Psoas muscle (tissue), 7 donors: ENCODE measurements at regions not wholly inside any gene's neighbourhood (a gene's known extent, or its start where the extent isn't known, plus 50 kb on each side); places are given as distances from the start of the nearest gene placed in this dataset.

Experiments
- ATAC-seq, 4 donors: fragments of 200-7000 bp; cut with Tn5 transposase; one replicate each; pipeline ENCODE4 v1.9.1; 2020; ENCODE audit warnings: moderate library complexity in 3 of 4, mild to moderate bottlenecking in 2 of 4
- DNase-seq, 2 donors: peaks; one replicate each; pipeline ENCODE4 v3.0.0-alpha.2; 2020
- H3K27ac ChIP-seq: fragments of 200-600 bp; one replicate; pipeline ENCODE4 v1.8.0; 2022
- H3K27me3 ChIP-seq, 3 donors: fragments of 200-600 bp in 1 of 3; one replicate each; pipeline versions ENCODE4 v1.6.1 to v1.8.0; 2013 to 2022; ENCODE audit warnings: low read length in 2 of 3, mild to moderate bottlenecking in 2 of 3, moderate library complexity in 1 of 3; ENCODE audit not compliant: insufficient read depth in 3 of 3
- H3K36me3 ChIP-seq, 2 donors: fragments of 200-600 bp in 1 of 2; one replicate each; pipeline versions ENCODE4 v1.6.1 to v1.8.0; 2013 to 2022; ENCODE audit warnings: low read depth in 1 of 2, mild to moderate bottlenecking in 1 of 2, moderate library complexity in 1 of 2; ENCODE audit not compliant: insufficient read depth in 1 of 2
- H3K4me1 ChIP-seq: fragments of 200-600 bp; one replicate; pipeline ENCODE4 v1.8.0; 2022
- H3K4me3 ChIP-seq: fragments of 200-600 bp; one replicate; pipeline ENCODE4 v1.8.0; 2022; ENCODE audit warnings: mild to moderate bottlenecking
- H3K9me3 ChIP-seq: fragments of 200-600 bp; one replicate; pipeline ENCODE4 v1.8.0; 2022
- WGBS, 3 donors: extraction: QIAGEN DNeasy Blood & Tissue Kit; methylation state at CpG; one replicate each; pipeline versions ENCODE4 v1.1.6 to v1.1.7; 2013; 5-methylcytosine and 5-hydroxymethylcytosine counted together
- intact Hi-C, 2 donors: fragments of 100-400 bp; cut with DNase I; formaldehyde crosslinking; loops; one replicate each; pipeline versions ENCODE4 v1.11.0 to v1.14.2; 2022
- TF ChIP-seq, protein P1 (sequence below): fragments of 200-600 bp; IDR thresholded peaks from one replicate; pipeline ENCODE4 v1.8.0; 2022; ENCODE audit warnings: antibody characterized with exemption
- donor health status: healthy with polysubstance abuse.
- donor health status: DM: no; HTN: no; CAD: no; lungs with moderate emphysema.
- donor health status: Bipolar disorder and iron deficiency.
- donor health status: healthy.
- donor health status: DM: yes; HTN: yes; CAD: no.
- donor health status: DM: no; HTN: no; CAD: no.
- donor health status: DM: yes; HTN: yes; CAD: no.

DNA sequence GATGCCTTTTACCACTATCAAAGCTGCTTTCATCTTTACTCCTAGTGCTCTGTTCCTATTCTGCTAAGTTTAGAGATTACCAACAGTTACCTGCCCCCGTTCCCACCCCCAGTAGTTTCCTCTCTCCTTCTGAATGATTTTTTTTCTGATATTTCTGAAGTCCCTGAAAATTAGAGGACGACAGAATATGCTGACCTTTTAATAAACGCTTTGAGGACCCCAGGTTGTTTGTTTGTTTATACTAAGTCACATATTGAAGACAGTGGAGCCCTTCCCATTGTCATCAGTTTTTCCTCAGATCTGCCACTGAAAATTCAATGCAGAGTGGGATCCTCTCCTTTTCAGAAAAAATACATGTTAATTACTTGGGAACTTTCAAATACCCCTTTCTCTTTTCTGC, 1039.3 kb upstream of the AGA start:
- TF ChIP-seq, protein P1, sequence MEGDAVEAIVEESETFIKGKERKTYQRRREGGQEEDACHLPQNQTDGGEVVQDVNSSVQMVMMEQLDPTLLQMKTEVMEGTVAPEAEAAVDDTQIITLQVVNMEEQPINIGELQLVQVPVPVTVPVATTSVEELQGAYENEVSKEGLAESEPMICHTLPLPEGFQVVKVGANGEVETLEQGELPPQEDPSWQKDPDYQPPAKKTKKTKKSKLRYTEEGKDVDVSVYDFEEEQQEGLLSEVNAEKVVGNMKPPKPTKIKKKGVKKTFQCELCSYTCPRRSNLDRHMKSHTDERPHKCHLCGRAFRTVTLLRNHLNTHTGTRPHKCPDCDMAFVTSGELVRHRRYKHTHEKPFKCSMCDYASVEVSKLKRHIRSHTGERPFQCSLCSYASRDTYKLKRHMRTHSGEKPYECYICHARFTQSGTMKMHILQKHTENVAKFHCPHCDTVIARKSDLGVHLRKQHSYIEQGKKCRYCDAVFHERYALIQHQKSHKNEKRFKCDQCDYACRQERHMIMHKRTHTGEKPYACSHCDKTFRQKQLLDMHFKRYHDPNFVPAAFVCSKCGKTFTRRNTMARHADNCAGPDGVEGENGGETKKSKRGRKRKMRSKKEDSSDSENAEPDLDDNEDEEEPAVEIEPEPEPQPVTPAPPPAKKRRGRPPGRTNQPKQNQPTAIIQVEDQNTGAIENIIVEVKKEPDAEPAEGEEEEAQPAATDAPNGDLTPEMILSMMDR, result no peak
- ATAC-seq (no peak), DNase-seq (no peak)
- no peaks in the 10 kb centered on the region for H3K27me3 ChIP-seq
- no peaks in the 10 kb centered on the region for H3K4me1 ChIP-seq
- no peak overlapping the region for H3K27ac ChIP-seq
- H3K9me3 ChIP-seq, result no peaks in the 10 kb centered on the region
- 50 to 73% (median 69%) methylated on average over 2 to 3 of the region's 3 CpGs for WGBS, 3 donors
- intact Hi-C loops, result no loop called here
- H3K36me3 ChIP-seq, result no peaks in the 10 kb centered on the region
- no peak overlapping the region for H3K4me3 ChIP-seq

DNA sequence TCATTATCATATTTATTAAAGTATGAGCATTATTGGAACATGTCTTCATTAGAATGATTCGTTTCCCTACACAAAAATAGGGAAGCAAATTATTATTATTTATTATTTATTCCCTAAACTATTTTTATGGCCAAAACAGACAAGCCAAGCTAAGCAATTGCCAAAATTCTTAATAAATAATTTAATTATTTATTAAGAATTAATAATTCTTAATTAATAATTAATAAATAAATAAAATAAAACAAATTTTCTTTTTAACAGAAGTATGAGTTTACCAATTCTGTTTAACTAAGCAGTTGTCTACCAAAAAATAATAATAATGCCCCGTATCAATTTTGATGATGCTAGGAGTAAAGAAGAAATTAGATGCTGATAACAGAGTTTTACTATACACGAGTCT, 1080.8 kb upstream of the AGA start:
- ATAC-seq, result no peak

DNA sequence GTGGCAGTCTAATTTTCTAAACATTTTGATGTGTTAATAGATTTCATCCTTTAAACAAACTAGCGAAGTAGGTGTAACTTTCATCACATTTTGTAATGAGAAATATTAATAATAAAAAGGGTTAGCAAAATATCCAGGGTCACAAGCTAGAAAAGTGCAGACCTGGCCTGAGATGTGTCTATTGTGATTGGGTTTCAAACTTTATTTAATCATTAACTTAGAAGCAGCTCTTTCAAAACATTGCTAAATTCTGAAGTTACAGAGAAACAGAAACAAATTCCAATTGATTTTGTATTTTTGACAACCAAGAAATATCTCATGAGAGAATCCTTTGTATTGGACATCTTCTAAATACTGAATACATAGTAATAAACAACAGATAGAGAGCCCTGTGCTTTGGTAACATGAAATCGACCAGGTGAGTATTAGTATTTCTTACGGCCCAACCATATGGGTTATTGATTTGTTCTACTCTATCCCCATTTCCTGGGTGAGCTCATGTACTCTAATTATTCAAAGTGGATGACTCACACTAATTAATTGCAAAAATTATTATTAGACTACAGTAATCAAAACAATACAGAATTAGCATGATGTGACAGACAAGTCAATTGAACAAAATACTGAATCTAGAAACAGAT, 1093.8 kb upstream of the AGA start:
- 56 to 76% (median 61%) methylated on average over 3 of the region's 3 CpGs for WGBS, 3 donors
- TF ChIP-seq, protein P1, result no peak

More for the DNA sequence above, 1080.8 kb upstream of the AGA start:
- H3K4me1 ChIP-seq, result no peaks in the 10 kb centered on the region
- H3K27ac ChIP-seq, result no peak overlapping the region
- 79 to 89% (median 83%) methylated on average over 3 of the region's 3 CpGs for WGBS, 3 donors
- H3K4me3 ChIP-seq, result no peak overlapping the region
- intact Hi-C loops, result no loop called here
- H3K36me3 ChIP-seq, result no peaks in the 10 kb centered on the region
- H3K27me3 ChIP-seq, result no peaks in the 10 kb centered on the region
- TF ChIP-seq, protein P1, result no peak
- no peak for DNase-seq
- H3K9me3 ChIP-seq, result no peaks in the 10 kb centered on the region

DNA sequence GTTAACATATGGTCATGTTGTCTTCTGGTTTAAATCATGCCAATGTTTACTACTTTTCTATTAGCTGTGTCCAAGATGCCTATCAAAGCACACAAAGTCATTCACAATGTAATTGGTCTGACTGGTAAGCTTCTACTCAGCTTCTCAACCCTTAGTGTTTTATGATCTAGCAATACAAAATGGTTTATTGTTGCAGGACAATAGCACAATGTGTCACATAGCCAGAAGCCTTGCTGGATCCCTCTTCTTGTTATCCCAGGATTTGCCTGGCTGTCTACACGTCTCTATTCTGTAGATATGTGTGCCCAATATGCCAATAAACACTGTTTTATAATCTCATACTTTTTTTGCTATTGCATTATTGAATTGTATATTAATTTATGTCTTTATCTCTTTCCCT, 1111.0 kb upstream of the AGA start:
- Histone ChIP-seq H3K36me3 (no peaks in the 10 kb centered on the region), H3K4me1 (no peaks in the 10 kb centered on the region), H3K4me3 (no peak overlapping the region), H3K27me3 (no peaks in the 10 kb centered on the region), H3K27ac (no peak overlapping the region), H3K9me3 (no peaks in the 10 kb centered on the region)
- DNase-seq (no peak), ATAC-seq (no peak)
- TF ChIP-seq, protein P1, result no peak
- intact Hi-C loops, result no loop called here
- 0% methylated on average over 1 of the region's 1 CpG for WGBS, 3 donors

More for the DNA sequence above, 1093.8 kb upstream of the AGA start:
- Histone ChIP-seq H3K36me3 (no peaks in the 10 kb centered on the region), H3K4me1 (no peaks in the 10 kb centered on the region), H3K9me3 (peaks cover 7% of the 10 kb centered on the region), H3K27me3 (no peaks in the 10 kb centered on the region), H3K27ac (no peak overlapping the region), H3K4me3 (no peak overlapping the region)
- intact Hi-C loops, result no loop called here
- ATAC-seq, result no peak
- DNase-seq, result no peak

DNA sequence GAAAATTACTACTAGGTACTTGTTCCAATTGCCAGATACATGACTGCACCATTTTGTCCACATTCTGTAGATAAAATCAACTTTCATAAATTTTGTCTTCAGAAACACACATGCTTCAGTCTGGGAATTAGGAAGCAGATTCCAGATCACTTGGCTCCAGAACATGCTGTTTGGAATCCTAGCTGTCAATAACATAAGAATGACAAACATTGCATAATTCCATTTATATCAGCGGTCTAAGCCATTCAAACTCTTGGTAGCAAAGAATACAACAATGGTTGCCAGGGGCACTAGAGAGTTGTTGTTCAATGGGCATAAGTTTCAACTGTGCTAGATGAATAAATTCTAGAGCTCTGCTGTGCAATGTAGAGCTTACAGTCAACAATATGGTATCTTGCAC, 1112.1 kb upstream of the AGA start:
- ATAC-seq, result no peak
- TF ChIP-seq, protein P1, result no peak
- no peak overlapping the region for H3K27ac ChIP-seq
- intact Hi-C loops, result no loop called here
- DNase-seq, result no peak
- H3K27me3 ChIP-seq, result no peaks in the 10 kb centered on the region
- no peaks in the 10 kb centered on the region for H3K9me3 ChIP-seq
- no peak overlapping the region for H3K4me3 ChIP-seq
- 74 to 76% (median 76%) methylated on average over 1 of the region's 1 CpG for WGBS, 3 donors
- no peaks in the 10 kb centered on the region for H3K36me3 ChIP-seq
- no peaks in the 10 kb centered on the region for H3K4me1 ChIP-seq
